Lower leg skin (tissue), 4 donors: ENCODE measurements at regions not wholly inside any gene's neighbourhood (a gene's known extent, or its start where the extent isn't known, plus 50 kb on each side); places are given as distances from the start of the nearest gene placed in this dataset.

Source experiments
- DNase-seq, 2 donors: peaks; one replicate each; pipeline ENCODE4 v3.0.0-alpha.2; 2019; ENCODE audit warnings: low spot score in 2 of 2
- H3K4me3 ChIP-seq: fragments of 200-600 bp; sonication (generic); 2 replicates; pipeline ENCODE4 v1.5.1; 2017; ENCODE audit warnings: mild to moderate bottlenecking, low read depth; ENCODE audit not compliant: poor library complexity, severe bottlenecking
- CTCF ChIP-seq, 3 donors: fragments of 450-650 bp; IDR thresholded peaks; one replicate each; pipeline ENCODE4 v1.5.1; 2016; ENCODE audit warnings: antibody characterized with exemption in 3 of 3, mild to moderate bottlenecking in 3 of 3, moderate library complexity in 2 of 3
- POLR2A ChIP-seq, 2 donors: fragments of 450-650 bp; IDR thresholded peaks; one replicate each; pipeline ENCODE4 v1.6.1; 2016 to 2017; ENCODE audit warnings: antibody characterized with exemption in 2 of 2, mild to moderate bottlenecking in 1 of 2, moderate library complexity in 1 of 2
- WGBS, 2 donors: methylation state at CpG; one replicate each; pipeline ENCODE4 v1.1.5; 2018; 5-methylcytosine and 5-hydroxymethylcytosine counted together
- intact Hi-C: fragments of 100-400 bp; cut with DNase I; formaldehyde crosslinking; loops from one replicate; pipeline ENCODE4 v1.15.0; 2023; ENCODE audit warnings: low total_unique reads

GRCh38 chr2:15719566-15720313 lies 128.1 kb downstream of the DDX1 start:
- DNase-seq = peak in 1 of 2 donors; percentile 42
- 82 to 85% methylated on average over 8 of the region's 8 CpGs for WGBS, 2 donors
- no peak overlapping the region for H3K4me3 ChIP-seq
- TF ChIP-seq CTCF (IDR thresholded peaks at IDR 0.05) (no peak), POLR2A (IDR thresholded peaks at IDR 0.05) (no peak)
- intact Hi-C loops = no loop called here

DNA sequence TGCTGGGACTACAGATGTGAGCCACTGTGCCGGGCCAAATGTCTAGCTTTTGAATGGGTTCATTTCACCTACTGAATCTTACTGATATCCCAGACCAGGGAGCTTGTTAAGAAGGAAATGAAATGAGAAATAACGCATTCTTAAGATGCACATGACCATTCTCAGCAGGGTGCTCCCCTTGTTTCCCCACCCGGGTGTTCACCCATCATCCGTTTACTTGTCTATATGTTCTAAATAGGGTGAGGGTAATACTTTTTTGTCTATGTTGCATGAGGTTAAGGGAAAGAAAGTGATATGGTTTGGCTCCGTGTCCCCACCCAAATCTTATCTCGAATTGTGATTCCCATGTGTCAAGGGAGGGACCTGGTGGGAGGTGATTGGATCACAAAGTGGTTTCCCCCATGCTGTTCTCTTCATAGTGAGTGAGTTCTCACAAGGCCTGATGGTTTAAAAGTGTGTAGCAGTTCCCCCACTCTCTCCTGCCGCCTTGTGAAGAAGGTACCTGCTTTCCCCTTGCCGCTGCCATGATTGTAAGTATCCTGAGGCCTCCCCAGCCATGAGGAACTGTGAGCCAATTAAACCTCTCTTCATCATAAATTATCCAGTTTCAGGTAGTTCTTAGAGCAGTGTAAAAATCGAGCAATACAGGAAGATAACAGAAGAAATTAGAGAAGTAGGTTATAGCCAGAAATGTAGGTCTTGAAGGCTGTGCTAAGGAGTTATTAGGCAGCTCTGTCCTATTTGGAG lies 129.1 kb downstream of the DDX1 start:
- no peak overlapping the region for H3K4me3 ChIP-seq
- intact Hi-C loops = no loop called here
- peak in 1 of 2 donors; percentile 12 for DNase-seq
- 90 to 91% methylated on average over 9 of the region's 9 CpGs for WGBS, 2 donors
- no peak for TF ChIP-seq CTCF (IDR thresholded peaks at IDR 0.05)
- no peak for TF ChIP-seq POLR2A (IDR thresholded peaks at IDR 0.05)

GRCh38 chr2:15721411-15722067 lies 129.9 kb downstream of the DDX1 start:
- intact Hi-C loops = no loop called here
- peak in 1 of 2 donors; percentile 42 for DNase-seq
- no peak overlapping the region for H3K4me3 ChIP-seq
- no peak for TF ChIP-seq CTCF (IDR thresholded peaks at IDR 0.05)
- WGBS, 2 donors = 82 to 86% methylated on average over 10 of the region's 10 CpGs

DNA sequence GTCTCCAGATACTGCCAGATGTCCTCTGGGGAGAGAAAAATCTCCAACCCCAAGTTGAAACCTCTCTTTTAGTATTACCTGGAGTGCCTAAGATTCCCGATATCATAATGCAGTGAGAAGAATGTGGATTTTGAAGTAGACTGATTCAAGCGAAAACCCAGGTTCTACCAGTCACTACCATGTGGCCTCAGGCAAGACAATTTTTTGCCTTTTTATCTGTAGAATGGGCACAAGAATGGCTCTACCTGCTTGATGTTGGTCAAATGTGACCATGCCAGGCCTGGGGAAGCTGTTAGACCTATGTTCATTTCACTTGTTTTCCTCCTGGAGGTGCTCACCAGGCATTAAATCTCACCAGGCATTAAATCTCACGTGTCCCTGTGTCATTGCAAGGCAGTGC lies 131.3 kb downstream of the DDX1 start:
- no peak overlapping the region for H3K4me3 ChIP-seq
- 96 to 97% methylated on average over 3 of the region's 3 CpGs for WGBS, 2 donors
- peak in 1 of 2 donors; percentile 2 for DNase-seq
- TF ChIP-seq POLR2A (IDR thresholded peaks at IDR 0.05) = no peak
- intact Hi-C loops = no loop called here

- TF ChIP-seq CTCF (IDR thresholded peaks at IDR 0.05) (no peak), POLR2A (IDR thresholded peaks at IDR 0.05) (no peak)
- H3K4me3 ChIP-seq = no peak overlapping the region
- WGBS, 2 donors = 80 to 82% methylated on average over 6 of the region's 6 CpGs
- intact Hi-C loops = no loop called here
- no peak for DNase-seq
Observed at GRCh38 chr2:15724235-15724634, 132.6 kb downstream of the DDX1 start.
